ENCODE measurements at regions not wholly inside any gene's neighbourhood (a gene's known extent, or its start where the extent isn't known, plus 50 kb on each side); places are given as distances from the start of the nearest gene placed in this dataset.

- DNase-seq (ENCODE audit: low read depth) (peak; percentile 62), FAIRE-seq (peak; percentile 68)
- no peak for TF ChIP-seq CTCF (IDR thresholded peaks at IDR 0.05; ENCODE audit: insufficient read depth, low read length, severe bottlenecking)
- Histone ChIP-seq H3K4me3 (ENCODE audit: low read depth, low read length) (no peak overlapping the region), H3K36me3 (ENCODE audit: control insufficient read depth, insufficient read depth, low read length) (no peaks in the 10 kb centered on the region), H3K27me3 (ENCODE audit: control insufficient read depth, insufficient read depth, low read length) (no peaks in the 10 kb centered on the region)
Measured at GRCh38 chr3:144362126-144362525, 390.5 kb downstream of the DIPK2A start.

- Histone ChIP-seq H3K36me3 (ENCODE audit: control insufficient read depth, insufficient read depth, low read length) (no peaks in the 10 kb centered on the region), H3K4me3 (ENCODE audit: low read depth, low read length) (no peak overlapping the region), H3K27me3 (ENCODE audit: control insufficient read depth, insufficient read depth, low read length) (no peaks in the 10 kb centered on the region)
- FAIRE-seq (no peak), DNase-seq (ENCODE audit: low read depth) (peak; percentile 12)
- no peak for TF ChIP-seq CTCF (IDR thresholded peaks at IDR 0.05; ENCODE audit: insufficient read depth, low read length, severe bottlenecking)
Measured at GRCh38 chr3:144363856-144364255, 392.2 kb downstream of the DIPK2A start.

GRCh38 chr3:144364737-144365136 lies 393.1 kb downstream of the DIPK2A start:
- no peaks in the 10 kb centered on the region for H3K27me3 ChIP-seq (ENCODE audit: control insufficient read depth, insufficient read depth, low read length)
- H3K4me3 ChIP-seq (ENCODE audit: low read depth, low read length) = no peak overlapping the region
- no peak for DNase-seq (ENCODE audit: low read depth)
- H3K36me3 ChIP-seq (ENCODE audit: control insufficient read depth, insufficient read depth, low read length) = no peaks in the 10 kb centered on the region
- no peak for FAIRE-seq
- no peak for TF ChIP-seq CTCF (IDR thresholded peaks at IDR 0.05; ENCODE audit: insufficient read depth, low read length, severe bottlenecking)

- Histone ChIP-seq H3K27me3 (ENCODE audit: control insufficient read depth, insufficient read depth, low read length) (no peaks in the 10 kb centered on the region), H3K36me3 (ENCODE audit: control insufficient read depth, insufficient read depth, low read length) (no peaks in the 10 kb centered on the region), H3K4me3 (ENCODE audit: low read depth, low read length) (no peak overlapping the region)
- no peak for TF ChIP-seq CTCF (IDR thresholded peaks at IDR 0.05; ENCODE audit: insufficient read depth, low read length, severe bottlenecking)
- no peak for FAIRE-seq
- DNase-seq (ENCODE audit: low read depth) = no peak
Measured at GRCh38 chr3:144369129-144369879, 397.7 kb downstream of the DIPK2A start.

- Histone ChIP-seq H3K27me3 (ENCODE audit: control insufficient read depth, insufficient read depth, low read length) (no peaks in the 10 kb centered on the region), H3K36me3 (ENCODE audit: control insufficient read depth, insufficient read depth, low read length) (no peaks in the 10 kb centered on the region), H3K4me3 (ENCODE audit: low read depth, low read length) (no peak overlapping the region)
- no peak for TF ChIP-seq CTCF (IDR thresholded peaks at IDR 0.05; ENCODE audit: insufficient read depth, low read length, severe bottlenecking)
- DNase-seq (ENCODE audit: low read depth) (no peak), FAIRE-seq (no peak)
Measured at GRCh38 chr3:144375088-144375487, 403.5 kb downstream of the DIPK2A start.

GRCh38 chr3:144380849-144381248 lies 409.2 kb downstream of the DIPK2A start:
- Histone ChIP-seq H3K4me3 (ENCODE audit: low read depth, low read length) (no peak overlapping the region), H3K27me3 (ENCODE audit: control insufficient read depth, insufficient read depth, low read length) (no peaks in the 10 kb centered on the region), H3K36me3 (ENCODE audit: control insufficient read depth, insufficient read depth, low read length) (no peaks in the 10 kb centered on the region)
- no peak for FAIRE-seq
- DNase-seq (ENCODE audit: low read depth) = peak; percentile 30
- TF ChIP-seq CTCF (IDR thresholded peaks at IDR 0.05; ENCODE audit: insufficient read depth, low read length, severe bottlenecking) = no peak
